GM08714 (cell line): ENCODE measurements at regions not wholly inside any gene's neighbourhood (a gene's known extent, or its start where the extent isn't known, plus 50 kb on each side); places are given as distances from the start of the nearest gene placed in this dataset.

ENCODE experiments used
- H3K4me3 ChIP-seq: fragments of 200-500 bp; sonication (Bioruptor generic); 2 replicates; pipeline ENCODE4 v1.5.1; 2014; ENCODE audit warnings: mild to moderate bottlenecking, low read length, inconsistent platforms
- ZNF274 ChIP-seq: IDR thresholded peaks from 2 replicates; pipeline ENCODE4 v1.6.1; 2012; ENCODE audit warnings: mild to moderate bottlenecking, low read depth, low read length

- TF ChIP-seq ZNF274, result no peak
- H3K4me3 ChIP-seq, result no peak overlapping the region
Observed at GRCh38 chr12:85642288-85642687, 193.9 kb downstream of the RASSF9 start.

- no peak for TF ChIP-seq ZNF274
- H3K4me3 ChIP-seq, result no peak overlapping the region
Observed at GRCh38 chr12:85642808-85643207, 193.4 kb downstream of the RASSF9 start.

- no peak for TF ChIP-seq ZNF274
Observed at GRCh38 chr12:85644508-85644907, 191.7 kb downstream of the RASSF9 start.

GRCh38 chr12:85653731-85654455 lies 182.3 kb downstream of the RASSF9 start:
- TF ChIP-seq ZNF274, result no peak
- H3K4me3 ChIP-seq, result no peak overlapping the region

More at GRCh38 chr12:85644508-85644907, 191.7 kb downstream of the RASSF9 start:
- no peak overlapping the region for H3K4me3 ChIP-seq

- H3K4me3 ChIP-seq, result no peak overlapping the region
- TF ChIP-seq ZNF274, result no peak
Observed at GRCh38 chr12:85654456-85654840, 181.8 kb downstream of the RASSF9 start.

GRCh38 chr12:85656561-85656960 lies 179.6 kb downstream of the RASSF9 start:
- no peak overlapping the region for H3K4me3 ChIP-seq
- TF ChIP-seq ZNF274, result no peak

GRCh38 chr12:85657251-85657650 lies 179.0 kb downstream of the RASSF9 start:
- TF ChIP-seq ZNF274, result no peak
- no peak overlapping the region for H3K4me3 ChIP-seq

- no peak overlapping the region for H3K4me3 ChIP-seq
- TF ChIP-seq ZNF274, result no peak
Observed at GRCh38 chr12:85657836-85658630, 178.2 kb downstream of the RASSF9 start.

- no peak for TF ChIP-seq ZNF274
- no peak overlapping the region for H3K4me3 ChIP-seq
Observed at GRCh38 chr12:85659754-85660530, 176.3 kb downstream of the RASSF9 start.

GRCh38 chr12:85661461-85662206 lies 174.6 kb downstream of the RASSF9 start:
- no peak for TF ChIP-seq ZNF274
- H3K4me3 ChIP-seq, result no peak overlapping the region

- no peak for TF ChIP-seq ZNF274
- no peak overlapping the region for H3K4me3 ChIP-seq
Observed at GRCh38 chr12:85662207-85662602, 174.0 kb downstream of the RASSF9 start.

GRCh38 chr12:85663631-85664030 lies 172.6 kb downstream of the RASSF9 start:
- no peak for TF ChIP-seq ZNF274
- H3K4me3 ChIP-seq, result no peak overlapping the region

GRCh38 chr12:85664429-85664828 lies 171.8 kb downstream of the RASSF9 start:
- no peak overlapping the region for H3K4me3 ChIP-seq
- TF ChIP-seq ZNF274, result no peak

- no peak overlapping the region for H3K4me3 ChIP-seq
- TF ChIP-seq ZNF274, result no peak
Observed at GRCh38 chr12:85669911-85670310, 166.3 kb downstream of the RASSF9 start.
